Smooth muscle cell (in vitro differentiated cells): ENCODE measurements at regions not wholly inside any gene's neighbourhood (a gene's known extent, or its start where the extent isn't known, plus 50 kb on each side); places are given as distances from the start of the nearest gene placed in this dataset.

ENCODE experiments used
- DNase-seq: peaks from one replicate; lab custom pipeline; 2025; ENCODE audit not compliant: unreplicated experiment; lab: John Stamatoyannopoulos, UW
- H2AFZ ChIP-seq: fragments of 200-600 bp; sonication (generic); 2 replicates; pipeline ENCODE4 v1.6.0; 2016; ENCODE audit warnings: antibody characterized with exemption, low read depth, mild to moderate bottlenecking
- H3F3A ChIP-seq: fragments of 200-600 bp; sonication (generic); 2 replicates; pipeline ENCODE4 v1.6.0; 2017; ENCODE audit warnings: antibody characterized with exemption, low read depth
- H3K27ac ChIP-seq: fragments of 200-600 bp; sonication (generic); 2 replicates; pipeline ENCODE4 v1.5.1; 2016; ENCODE audit warnings: low read depth, mild to moderate bottlenecking
- H3K27me3 ChIP-seq: fragments of 200-600 bp; sonication (generic); 2 replicates; pipeline ENCODE4 v1.6.1; 2016; ENCODE audit warnings: low read depth, mild to moderate bottlenecking
- H3K36me3 ChIP-seq: fragments of 200-600 bp; sonication (generic); 2 replicates; pipeline ENCODE4 v1.5.1; 2016; ENCODE audit warnings: low read depth
- H3K4me1 ChIP-seq: fragments of 200-600 bp; sonication (generic); 2 replicates; pipeline ENCODE4 v1.5.1; 2016; ENCODE audit warnings: low read depth
- H3K4me2 ChIP-seq: fragments of 200-600 bp; sonication (generic); 2 replicates; pipeline ENCODE4 v1.6.0; 2016; ENCODE audit warnings: mild to moderate bottlenecking
- H3K4me3 ChIP-seq: fragments of 200-600 bp; sonication (generic); 2 replicates; pipeline ENCODE4 v1.5.1; 2016; ENCODE audit warnings: mild to moderate bottlenecking
- H3K79me2 ChIP-seq: fragments of 200-600 bp; sonication (generic); 2 replicates; pipeline ENCODE4 v1.6.0; 2016; ENCODE audit warnings: low read depth, mild to moderate bottlenecking
- H3K9ac ChIP-seq: fragments of 200-600 bp; sonication (generic); 2 replicates; pipeline ENCODE4 v1.6.0; 2016; ENCODE audit warnings: low read depth
- H3K9me3 ChIP-seq: fragments of 200-600 bp; sonication (generic); replicated peaks from 2 replicates; pipeline ENCODE4 v1.5.1; 2016; ENCODE audit warnings: low read depth
- H4K20me1 ChIP-seq: fragments of 200-600 bp; sonication (generic); 2 replicates; pipeline ENCODE4 v1.6.0; 2016; ENCODE audit warnings: low read depth
- WGBS: methylation state at CpG from one replicate; pipeline ENCODE4 v1.1.7; 2016; ENCODE audit warnings: low lambda C conversion rate; 5-methylcytosine and 5-hydroxymethylcytosine counted together
- TF ChIP-seq, protein P1 (sequence below): fragments of 200-600 bp; sonication (generic); IDR thresholded peaks from 2 replicates; pipeline ENCODE4 v1.5.1; 2017; ENCODE audit warnings: borderline replicate concordance, mild to moderate bottlenecking, antibody characterized with exemption; ENCODE audit not compliant: insufficient read depth, poor library complexity, severe bottlenecking

DNA sequence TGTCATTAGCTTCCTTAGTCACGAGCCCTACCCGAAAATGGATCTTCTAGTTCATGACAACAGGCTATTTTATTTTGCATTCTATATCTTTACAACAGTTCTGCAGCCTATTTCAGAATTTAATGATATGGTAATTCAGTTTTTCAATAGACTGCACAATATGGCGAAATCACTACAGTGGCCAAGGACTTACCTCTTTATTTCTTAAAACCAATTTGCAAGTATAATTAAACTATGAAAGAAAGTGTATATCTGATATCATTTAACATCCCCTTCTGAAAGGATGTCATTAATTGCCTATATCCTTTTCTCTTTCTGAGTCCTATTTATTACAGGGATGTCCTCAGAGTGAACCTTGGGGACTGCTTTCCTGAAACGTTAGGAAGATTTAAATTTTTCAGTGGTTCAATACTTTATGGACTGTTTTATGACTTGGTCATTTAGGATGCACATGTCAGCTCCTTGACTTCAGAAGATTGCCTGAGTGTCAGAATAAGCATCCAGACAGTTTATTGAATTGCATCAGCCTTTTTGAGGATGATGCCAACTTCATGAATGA is 190.8 kb upstream of the GEMIN8 start:
- H3K9me3 ChIP-seq = peaks cover 4% of the 10 kb centered on the region
- H3K79me2 ChIP-seq = no peaks in the 10 kb centered on the region
- H3K4me3 ChIP-seq = no peak overlapping the region
- no peak overlapping the region for H3K4me2 ChIP-seq
- no peaks in the 10 kb centered on the region for H3K27me3 ChIP-seq
- WGBS = 69% methylated on average over 4 of the region's 4 CpGs
- H3K9ac ChIP-seq = no peak overlapping the region
- H3F3A ChIP-seq = no peaks in the 10 kb centered on the region
- H4K20me1 ChIP-seq = no peaks in the 10 kb centered on the region
- no peaks in the 10 kb centered on the region for H3K36me3 ChIP-seq
- H3K27ac ChIP-seq = no peak overlapping the region
- no peak for DNase-seq
- no peaks in the 10 kb centered on the region for H3K4me1 ChIP-seq
- H2AFZ ChIP-seq = no peak overlapping the region
- TF ChIP-seq, protein P1, sequence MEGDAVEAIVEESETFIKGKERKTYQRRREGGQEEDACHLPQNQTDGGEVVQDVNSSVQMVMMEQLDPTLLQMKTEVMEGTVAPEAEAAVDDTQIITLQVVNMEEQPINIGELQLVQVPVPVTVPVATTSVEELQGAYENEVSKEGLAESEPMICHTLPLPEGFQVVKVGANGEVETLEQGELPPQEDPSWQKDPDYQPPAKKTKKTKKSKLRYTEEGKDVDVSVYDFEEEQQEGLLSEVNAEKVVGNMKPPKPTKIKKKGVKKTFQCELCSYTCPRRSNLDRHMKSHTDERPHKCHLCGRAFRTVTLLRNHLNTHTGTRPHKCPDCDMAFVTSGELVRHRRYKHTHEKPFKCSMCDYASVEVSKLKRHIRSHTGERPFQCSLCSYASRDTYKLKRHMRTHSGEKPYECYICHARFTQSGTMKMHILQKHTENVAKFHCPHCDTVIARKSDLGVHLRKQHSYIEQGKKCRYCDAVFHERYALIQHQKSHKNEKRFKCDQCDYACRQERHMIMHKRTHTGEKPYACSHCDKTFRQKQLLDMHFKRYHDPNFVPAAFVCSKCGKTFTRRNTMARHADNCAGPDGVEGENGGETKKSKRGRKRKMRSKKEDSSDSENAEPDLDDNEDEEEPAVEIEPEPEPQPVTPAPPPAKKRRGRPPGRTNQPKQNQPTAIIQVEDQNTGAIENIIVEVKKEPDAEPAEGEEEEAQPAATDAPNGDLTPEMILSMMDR = no peak

GRCh38 chrX:14209034-14209433 is 179.3 kb upstream of the GEMIN8 start:
- Histone ChIP-seq H3K36me3 (no peaks in the 10 kb centered on the region), H3K4me1 (no peaks in the 10 kb centered on the region), H3K27ac (no peak overlapping the region), H3K4me2 (no peak overlapping the region), H3K4me3 (no peak overlapping the region), H3F3A (no peaks in the 10 kb centered on the region), H3K9me3 (peaks cover 4% of the 10 kb centered on the region), H4K20me1 (no peaks in the 10 kb centered on the region), H2AFZ (no peak overlapping the region), H3K79me2 (no peaks in the 10 kb centered on the region), H3K27me3 (no peaks in the 10 kb centered on the region), H3K9ac (no peak overlapping the region)
- TF ChIP-seq, protein P1 = no peak
- 35% methylated on average over 3 of the region's 3 CpGs for WGBS
- no peak for DNase-seq

DNA sequence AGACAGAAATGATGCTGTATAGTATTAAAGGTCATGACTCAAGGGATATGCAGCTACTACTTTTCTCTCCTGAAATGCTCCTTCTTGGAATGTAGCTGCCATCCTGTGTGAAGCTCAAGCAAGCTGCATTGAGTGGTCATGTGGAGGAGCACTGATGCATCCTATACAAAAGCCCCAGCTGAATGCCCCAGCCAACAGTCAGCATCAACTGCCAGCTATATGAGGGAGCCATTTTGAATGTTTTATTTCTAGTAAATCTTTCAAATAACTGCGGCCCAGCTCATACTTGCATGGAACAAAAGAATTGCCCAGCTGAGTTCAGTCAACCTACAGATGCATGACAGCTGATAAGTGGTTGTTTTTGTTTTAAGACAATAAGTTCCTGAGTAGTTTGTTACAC is 165.0 kb upstream of the GEMIN8 start:
- no peaks in the 10 kb centered on the region for H3K36me3 ChIP-seq
- no peak overlapping the region for H3K4me2 ChIP-seq
- WGBS = 64% methylated on average over 1 of the region's 1 CpG
- no peaks in the 10 kb centered on the region for H3K27me3 ChIP-seq
- H3K79me2 ChIP-seq = no peaks in the 10 kb centered on the region
- TF ChIP-seq, protein P1 = no peak
- H2AFZ ChIP-seq = no peak overlapping the region
- no peaks in the 10 kb centered on the region for H4K20me1 ChIP-seq
- no peaks in the 10 kb centered on the region for H3K9me3 ChIP-seq
- no peaks in the 10 kb centered on the region for H3K4me1 ChIP-seq
- H3F3A ChIP-seq = no peaks in the 10 kb centered on the region
- H3K27ac ChIP-seq = no peak overlapping the region
- no peak for DNase-seq
- H3K4me3 ChIP-seq = no peak overlapping the region
- H3K9ac ChIP-seq = no peak overlapping the region

- WGBS = 85% methylated on average over 1 of the region's 1 CpG
- no peaks in the 10 kb centered on the region for H4K20me1 ChIP-seq
Observed at GRCh38 chrX:14193547-14193946, 163.9 kb upstream of the GEMIN8 start.

More at GRCh38 chrX:14193547-14193946, 163.9 kb upstream of the GEMIN8 start:
- Histone ChIP-seq H3K27me3 (no peaks in the 10 kb centered on the region), H3K4me2 (no peak overlapping the region), H3K9ac (no peak overlapping the region), H3K27ac (no peak overlapping the region), H3K9me3 (no peaks in the 10 kb centered on the region), H3K4me3 (no peak overlapping the region), H3F3A (no peaks in the 10 kb centered on the region), H3K36me3 (no peaks in the 10 kb centered on the region), H2AFZ (no peak overlapping the region), H3K79me2 (no peaks in the 10 kb centered on the region), H3K4me1 (no peaks in the 10 kb centered on the region)
- TF ChIP-seq, protein P1 = no peak
- DNase-seq = no peak
